K562 (cell line): ENCODE measurements at regions not wholly inside any gene's neighbourhood (a gene's known extent, or its start where the extent isn't known, plus 50 kb on each side); places are given as distances from the start of the nearest gene placed in this dataset.

Experiments used
- ATAC-seq: fragments of 200-7000 bp; cut with Tn5 transposase; 3 replicates; pipeline ENCODE4 v1.9.1; 2020; ENCODE audit warnings: moderate library complexity
- BruUV-seq: library from RNA; stranded (reverse); fragments of 400-500 nt; replicated peaks from 2 replicates; lab custom pipeline; 2021; lab: Mats Ljungman, UMichigan
- CTCF ChIA-PET: fragments of 300-600 bp; formaldehyde crosslinking; extraction: SDS; loops from one replicate; lab custom pipeline; 2021; ENCODE audit warnings: low intra/inter-chr PET ratio; lab: Yijun Ruan, JAX
- POLR2A ChIA-PET: fragments of 300-600, 350-650 bp; sonication (Branson Sonifier 250); formaldehyde crosslinking; extraction: SDS; loops from one replicate; lab custom pipeline; 2021; ENCODE audit warnings: antibody characterized with exemption, inconsistent platforms; lab: Yijun Ruan, JAX
- DNase-seq, 4 experiments: peaks; one replicate each; pipeline versions ENCODE4 v3.0.0 to v3.0.0-alpha.2; 2011 to 2018; ENCODE audit warnings: low spot score in 3 of 4, mixed read lengths in 3 of 4; ENCODE audit errors: extremely low read depth in 1 of 4
- FAIRE-seq: peaks from 2 replicates; lab custom pipeline; 2011; peaks lifted over from hg19 to GRCh38; lab: Jason Lieb, UNC
- H2AFZ ChIP-seq: 2 replicates; pipeline ENCODE4 v1.6.0; 2011; ENCODE audit warnings: low read depth, low read length, control low read depth, inconsistent platforms
- H3K27ac ChIP-seq: fragments of 200-600 bp; 3 replicates; pipeline ENCODE4 v1.8.0; 2011; ENCODE audit warnings: low read depth, mild to moderate bottlenecking, control low read depth, inconsistent platforms, low read length, moderate library complexity, mixed read lengths; ENCODE audit errors: extremely low read depth
- H3K27me3 ChIP-seq, 2 experiments: fragments of 300-600 bp in 1 of 2; 2 replicates in 1 of 2; 3 replicates in 1 of 2; pipeline versions ENCODE4 v1.6.0 to v1.8.0; 2011; ENCODE audit warnings: inconsistent platforms in 2 of 2, low read length in 2 of 2, mild to moderate bottlenecking in 1 of 2, mixed read lengths in 1 of 2, moderate library complexity in 1 of 2; ENCODE audit not compliant: control insufficient read depth in 2 of 2, insufficient read depth in 2 of 2
- H3K36me3 ChIP-seq: fragments of 300-600 bp; 3 replicates; pipeline ENCODE4 v1.8.0; 2011; ENCODE audit warnings: mild to moderate bottlenecking, low read length, inconsistent platforms; ENCODE audit not compliant: control insufficient read depth, insufficient read depth
- H3K4me1 ChIP-seq, 2 experiments: fragments of 200-600 bp in 1 of 2; replicated peaks in 1 of 2; 2 replicates in 1 of 2; 3 replicates in 1 of 2; pipeline versions ENCODE4 v1.5.1 to v1.8.0; 2011; ENCODE audit warnings: inconsistent platforms in 2 of 2, low read length in 2 of 2, mild to moderate bottlenecking in 1 of 2, mixed read lengths in 1 of 2, moderate library complexity in 1 of 2; ENCODE audit not compliant: control insufficient read depth in 2 of 2, insufficient read depth in 2 of 2
- H3K4me2 ChIP-seq: 2 replicates; pipeline ENCODE4 v1.6.1; 2011; ENCODE audit warnings: low read length, control low read depth, inconsistent platforms, mixed read lengths; ENCODE audit not compliant: insufficient read depth
- H3K4me3 ChIP-seq: fragments of 200-600 bp; sonication (generic), shearing (Covaris generic); 2 replicates; pipeline ENCODE4 v1.5.1; 2016; ENCODE audit warnings: control low read depth, inconsistent platforms
- H3K79me2 ChIP-seq: fragments of 200-600 bp; 3 replicates; pipeline ENCODE4 v1.8.0; 2011; ENCODE audit warnings: low read length, inconsistent platforms; ENCODE audit not compliant: control insufficient read depth, insufficient read depth
- H3K9ac ChIP-seq, 2 experiments: 2 replicates each; pipeline versions ENCODE4 v1.6.0 to v1.6.1; 2011; ENCODE audit warnings: low read depth in 2 of 2, low read length in 2 of 2, control low read depth in 1 of 2, inconsistent platforms in 1 of 2, mild to moderate bottlenecking in 1 of 2, mixed read lengths in 1 of 2; ENCODE audit not compliant: insufficient read depth in 1 of 2
- H3K9me1 ChIP-seq: one replicate; pipeline ENCODE4 v1.6.0; 2011; ENCODE audit warnings: inconsistent platforms, mild to moderate bottlenecking, low read length, moderate library complexity; ENCODE audit not compliant: control insufficient read depth, insufficient read depth
- H3K9me3 ChIP-seq: replicated peaks from 2 replicates; pipeline ENCODE4 v1.5.1; 2011; ENCODE audit warnings: low read depth, low read length, inconsistent platforms; ENCODE audit not compliant: control insufficient read depth, insufficient read depth
- H4K20me1 ChIP-seq: replicated peaks from 2 replicates; pipeline ENCODE4 v1.6.1; 2011; ENCODE audit warnings: low read length, inconsistent platforms, mixed read lengths; ENCODE audit not compliant: control insufficient read depth, insufficient read depth
- ATF6 ChIP-seq: sonication (generic); formaldehyde crosslinking; IDR thresholded peaks from 2 replicates; pipeline ENCODE4 v1.4.0; 2020; ENCODE audit warnings: mild to moderate bottlenecking, missing genetic modification reagents
- BRD4 ChIP-seq: fragments of 200-600 bp; sonication (generic); IDR thresholded peaks from 2 replicates; pipeline ENCODE4 v1.6.1; 2017; ENCODE audit warnings: inconsistent platforms
- GABPA ChIP-seq: fragments of 200-800 bp; sonication (Bioruptor generic); conservative IDR thresholded peaks from 2 replicates; pipeline ENCODE4 v1.6.1; 2016; ENCODE audit warnings: low read depth, missing genetic modification characterization, missing compliant biosample characterization
- SAFB ChIP-seq: fragments of 200-400 bp; formaldehyde crosslinking; IDR thresholded peaks from 2 replicates; pipeline ENCODE4 v1.6.1; 2017; ENCODE audit warnings: low read depth, low read length, borderline replicate concordance
- SMC3 ChIP-seq: conservative IDR thresholded peaks from 2 replicates; pipeline ENCODE4 v1.6.1; 2011; ENCODE audit warnings: low read depth, low read length, improper control_type of control experiment; ENCODE audit not compliant: insufficient read depth
- THRA ChIP-seq: fragments of 450-650 bp; IDR thresholded peaks from 2 replicates; pipeline ENCODE4 v1.6.1; 2017; ENCODE audit warnings: mild to moderate bottlenecking, moderate library complexity
- XRCC3 ChIP-seq: fragments of 450-650 bp; IDR thresholded peaks from 2 replicates; pipeline ENCODE4 v1.6.1; 2017; ENCODE audit warnings: mild to moderate bottlenecking, moderate library complexity
- ZNF592 ChIP-seq: fragments of 450-650 bp; IDR thresholded peaks from 2 replicates; pipeline ENCODE4 v1.6.1; 2017; ENCODE audit warnings: antibody characterized with exemption, mild to moderate bottlenecking
- ZNF707 ChIP-seq: fragments of 250-450 bp; sonication (Bioruptor Pico); conservative IDR thresholded peaks from 2 replicates; pipeline ENCODE4 v1.8.0; 2022; ENCODE audit warnings: inconsistent platforms, mild to moderate bottlenecking, moderate library complexity
- WGBS: fragments of 100-300 bp; shearing (Covaris generic); methylation state at CpG from one replicate; pipeline ENCODE4 v1.1.6; 2016; ENCODE audit warnings: low coverage, mixed read lengths; ENCODE audit not compliant: insufficient coverage; ENCODE audit errors: missing lambda C conversion rate; 5-methylcytosine and 5-hydroxymethylcytosine counted together
- in situ Hi-C: fragments of 300-500 bp; cut with MboI; formaldehyde crosslinking; loops from 4 replicates; pipeline ENCODE4 v1.15.0; 2018; ENCODE audit warnings: inconsistent platforms, mixed read lengths
- intact Hi-C: fragments of 100-400 bp; cut with micrococcal nuclease; formaldehyde crosslinking; loops from 2 replicates; pipeline ENCODE4 v1.14.2; 2022

GRCh38 chr11:128052912-128053641 is 534.3 kb downstream of the ETS1 start:
- POLR2A ChIA-PET = no interaction called here
- DNase-seq = no peak
- CTCF ChIA-PET = no interaction called here
- Histone ChIP-seq H3K36me3 (no peaks in the 10 kb centered on the region), H3K9ac (no peak overlapping the region), H2AFZ (no peak overlapping the region), H4K20me1 (no peaks in the 10 kb centered on the region), H3K4me3 (no peak overlapping the region), H3K27me3 (no peaks in the 10 kb centered on the region), H3K79me2 (no peaks in the 10 kb centered on the region), H3K4me1 (no peaks in the 10 kb centered on the region), H3K27ac (no peak overlapping the region), H3K9me1 (no peaks in the 10 kb centered on the region), H3K4me2 (no peak overlapping the region), H3K9me3 (no peaks in the 10 kb centered on the region; the same call in 1 of the 2 replicates)
- FAIRE-seq = no peak
- intact Hi-C loops = no loop called here
- ATAC-seq = no peak
- in situ Hi-C loops = no loop called here
- 0% methylated on average over 2 of the region's 2 CpGs for WGBS
- TF ChIP-seq ATF6 (CRISPR knock-in tag) (no peak), SAFB (no peak), GABPA (no peak), XRCC3 (no peak), ZNF592 (no peak), THRA (no peak), BRD4 (no peak), ZNF707 (no peak), SMC3 (no peak)
- BruUV-seq = no TSS peak
